ENCODE measurements at regions not wholly inside any gene's neighbourhood (a gene's known extent, or its start where the extent isn't known, plus 50 kb on each side); places are given as distances from the start of the nearest gene placed in this dataset.

DNA sequence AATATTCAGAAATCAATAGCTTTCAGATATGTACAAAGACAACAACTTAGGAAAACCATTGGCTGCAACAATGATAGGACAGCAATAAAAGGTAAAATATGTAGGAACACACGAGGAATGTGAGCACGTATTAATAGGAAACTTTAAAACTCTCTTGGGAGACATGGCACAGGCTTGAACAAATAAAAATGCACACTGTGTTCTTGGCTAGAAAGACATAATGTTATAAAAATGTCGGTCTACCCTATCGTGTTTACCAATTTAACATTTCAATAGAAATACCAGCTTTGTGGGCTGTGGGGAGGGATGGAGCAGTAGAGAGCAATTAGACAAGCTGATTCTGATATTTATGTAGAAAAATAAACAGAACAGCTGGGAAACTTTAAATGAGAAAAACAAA is 69.0 kb upstream of the FAM9B start:
- TF ChIP-seq CTCF (IDR thresholded peaks at IDR 0.05; ENCODE audit: poor library complexity, severe bottlenecking): no peak
- TF ChIP-seq EP300 (conservative IDR thresholded peaks at IDR 0.05; ENCODE audit: poor library complexity, severe bottlenecking): no peak
- no peak for TF ChIP-seq POLR2AphosphoS5 (IDR thresholded peaks at IDR 0.05)
- no peak for TF ChIP-seq EZH2 (IDR thresholded peaks at IDR 0.05; ENCODE audit: borderline replicate concordance, insufficient read depth, low read length, poor library complexity, severe bottlenecking)
- TF ChIP-seq SMC3 (conservative IDR thresholded peaks at IDR 0.05; ENCODE audit: poor library complexity): no peak
